Activated CD8-positive, alpha-beta T cell treated with anti-CD3 and anti-CD28 coated beads, Interleukin-2, amount 10 ng/mL, durations not matched to agents 7 days and 5 days (primary cell): ENCODE measurements at regions not wholly inside any gene's neighbourhood (a gene's known extent, or its start where the extent isn't known, plus 50 kb on each side); places are given as distances from the start of the nearest gene placed in this dataset.

Source experiments
- ATAC-seq: fragments of 150-1000 bp; cut with Tn5 transposase; one replicate; pipeline ENCODE4 v1.10.0; 2021; ENCODE audit warnings: moderate library complexity
- CTCF ChIA-PET: fragments of 350-600 bp; sonication (Branson Sonifier 250); formaldehyde crosslinking; loops from one replicate; lab custom pipeline; 2021; ENCODE audit warnings: antibody characterized with exemption; lab: Charles Lee
- POLR2A ChIA-PET: fragments of 350-600 bp; sonication (Branson Sonifier 250); formaldehyde crosslinking; loops from one replicate; lab custom pipeline; 2021; ENCODE audit warnings: antibody characterized with exemption; lab: Charles Lee
- DNase-seq: peaks from one replicate; pipeline ENCODE4 v3.0.0-alpha.2; 2020
- H3K27ac Mint-ChIP-seq: one replicate; pipeline ENCODE4 v1.8.0; 2021; ENCODE audit warnings: mild to moderate bottlenecking, mixed read lengths
- H3K27me3 Mint-ChIP-seq: one replicate; pipeline ENCODE4 v1.8.0; 2021; ENCODE audit warnings: low read depth, mixed read lengths
- H3K36me3 Mint-ChIP-seq: one replicate; pipeline ENCODE4 v1.8.0; 2021; ENCODE audit warnings: low read depth, mixed read lengths
- H3K4me1 Mint-ChIP-seq: one replicate; pipeline ENCODE4 v1.8.0; 2021; ENCODE audit warnings: low read depth, mixed read lengths
- H3K4me3 Mint-ChIP-seq: one replicate; pipeline ENCODE4 v1.8.0; 2021; ENCODE audit warnings: mild to moderate bottlenecking, mixed read lengths
- H3K9me3 Mint-ChIP-seq: one replicate; pipeline ENCODE4 v1.8.0; 2022; ENCODE audit warnings: mixed read lengths; ENCODE audit not compliant: insufficient read depth

DNA sequence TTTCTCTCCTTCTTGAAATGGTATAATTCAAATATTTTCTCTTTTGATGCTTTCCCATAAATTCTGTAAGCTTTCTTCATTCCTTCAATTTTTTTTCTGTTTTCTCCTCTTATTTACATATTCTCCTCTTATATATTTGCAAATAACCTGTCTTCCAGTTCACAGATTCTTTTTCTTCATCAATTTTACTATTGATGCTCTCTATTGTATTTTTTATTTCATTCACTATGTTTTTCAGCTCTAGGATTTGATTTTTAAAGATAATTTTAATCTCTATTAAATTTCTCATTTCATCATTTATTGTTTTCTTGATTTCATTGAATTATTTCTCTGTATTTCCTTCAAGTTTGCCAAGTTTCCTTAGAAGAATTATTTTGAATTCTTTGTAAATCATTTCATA lies 54.0 kb upstream of the PRPS1L1 start:
- Mint-ChIP-seq H3K27me3 (peaks cover 25% of the 10 kb centered on the region), H3K36me3 (no peaks in the 10 kb centered on the region), H3K27ac (no peak overlapping the region), H3K4me3 (no peak overlapping the region), H3K4me1 (peaks cover 2% of the 10 kb centered on the region), H3K9me3 (peaks cover 22% of the 10 kb centered on the region)
- POLR2A ChIA-PET = no interaction called here
- CTCF ChIA-PET = interaction anchor here (0.7 kb wide), 1 partner anchor 1210 kb away, joined by 3 read pairs; no protein-coding TSS in a partner anchor
- no peak for ATAC-seq
- no peak for DNase-seq

DNA sequence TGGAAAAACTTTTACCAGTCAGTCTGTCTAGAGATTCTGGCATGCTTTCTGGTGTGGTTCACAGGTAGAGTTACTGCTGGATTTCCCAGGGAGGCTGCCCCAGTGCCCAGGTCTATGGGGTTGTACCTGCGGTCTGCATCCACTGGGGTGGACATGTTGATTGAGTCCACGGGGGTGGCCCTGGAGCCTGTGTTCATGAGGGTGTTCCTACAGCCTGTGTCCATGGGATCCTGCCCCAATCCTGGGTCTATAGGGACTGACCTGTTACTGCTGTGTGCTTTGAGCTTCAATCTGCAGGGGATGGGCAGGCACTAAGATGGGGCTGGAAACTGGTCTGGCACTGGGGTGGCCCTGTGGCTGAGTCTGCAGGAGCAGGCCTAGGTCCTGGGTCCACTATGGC lies 54.5 kb upstream of the PRPS1L1 start:
- Mint-ChIP-seq H3K9me3 (peaks cover 22% of the 10 kb centered on the region), H3K27me3 (peaks cover 24% of the 10 kb centered on the region), H3K27ac (no peak overlapping the region), H3K4me3 (no peak overlapping the region), H3K4me1 (peaks cover 2% of the 10 kb centered on the region), H3K36me3 (no peaks in the 10 kb centered on the region)
- ChIA-PET CTCF (no interaction called here), POLR2A (no interaction called here)
- ATAC-seq (no peak), DNase-seq (no peak)

DNA sequence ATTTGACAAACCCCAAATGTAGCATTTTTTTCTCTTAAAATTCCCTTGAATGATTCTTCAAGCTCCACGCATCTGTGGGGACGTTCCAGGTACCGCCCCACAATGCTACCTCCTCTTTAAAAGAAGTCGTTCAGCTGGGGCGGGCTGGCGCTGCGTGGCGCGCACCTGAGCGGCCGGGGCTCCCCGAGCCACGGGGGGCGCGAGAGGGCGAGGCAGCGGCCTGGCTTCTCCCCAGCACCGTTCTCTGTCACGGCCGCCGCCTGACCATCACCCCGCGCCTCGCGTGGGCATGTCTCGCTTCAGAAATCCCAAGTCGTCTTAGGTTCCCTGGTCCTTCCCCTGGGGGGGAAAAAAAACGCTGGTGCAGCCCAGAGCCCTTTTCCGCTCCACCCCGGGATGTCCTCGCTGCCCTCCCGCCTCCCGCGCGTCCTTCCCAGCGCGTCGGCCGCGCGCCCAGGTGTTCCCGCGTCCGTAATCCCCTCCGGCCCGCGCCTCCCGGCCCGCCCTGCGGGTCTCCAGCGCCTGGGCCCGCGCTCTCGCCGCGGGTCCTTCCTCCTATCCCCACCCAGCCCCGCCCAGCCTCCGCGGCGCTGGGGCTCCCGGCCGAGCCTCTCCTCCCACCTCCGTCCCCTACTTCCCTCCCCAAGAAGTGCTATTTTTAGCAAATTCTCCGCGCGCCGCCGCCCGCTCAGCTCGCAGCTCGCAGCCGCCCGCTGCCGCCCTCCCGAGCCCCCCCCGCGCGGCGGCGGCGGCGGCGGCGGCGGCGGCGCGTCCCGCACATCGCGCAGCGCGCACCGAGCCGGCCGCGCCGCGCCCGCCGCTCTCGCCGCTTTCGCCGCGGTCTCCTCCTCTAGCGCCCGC lies 58.7 kb upstream of the PRPS1L1 start:
- Mint-ChIP-seq H3K27me3 (peaks cover 47% of the 10 kb centered on the region), H3K27ac (no peak overlapping the region), H3K9me3 (peaks cover 13% of the 10 kb centered on the region), H3K4me3 (peak overlapping the region; percentile 46), H3K36me3 (no peaks in the 10 kb centered on the region), H3K4me1 (peaks cover 2% of the 10 kb centered on the region)
- ChIA-PET CTCF (no interaction called here), POLR2A (no interaction called here)
- no peak for DNase-seq
- peak; percentile 60 for ATAC-seq

DNA sequence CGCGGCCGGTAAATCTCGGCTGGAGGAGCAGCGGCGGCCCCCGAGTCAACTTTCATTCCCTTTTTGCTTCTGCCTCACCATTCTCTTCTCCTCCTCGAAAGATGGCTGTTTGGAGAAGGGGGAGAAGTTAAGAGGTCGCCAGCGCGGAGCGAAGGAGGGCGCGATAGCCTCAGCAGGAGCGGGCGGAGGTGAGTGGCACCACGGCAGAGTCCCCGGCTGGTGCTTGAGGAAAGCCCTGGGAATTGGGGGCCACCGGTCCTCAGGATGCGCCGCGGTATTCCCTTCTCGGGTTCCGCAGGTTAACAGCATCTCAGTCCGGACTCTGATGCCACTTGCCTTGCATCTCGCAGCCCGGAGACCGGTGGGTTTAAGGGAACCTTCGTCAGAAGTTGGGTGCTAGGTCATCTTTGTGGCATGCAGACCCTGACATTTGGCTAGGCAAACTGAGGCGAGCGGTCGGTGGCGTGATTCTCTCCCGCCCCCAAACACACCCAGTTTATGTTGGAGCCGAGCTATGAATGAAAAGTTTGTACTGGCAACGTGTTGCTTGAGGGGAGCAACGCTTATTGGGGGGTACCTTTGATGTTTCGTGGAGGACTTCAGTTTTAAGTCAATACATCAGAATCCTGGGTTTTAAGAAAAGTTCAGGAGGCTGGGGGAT lies 59.5 kb upstream of the PRPS1L1 start:
- peaks cover 2% of the 10 kb centered on the region for H3K4me1 Mint-ChIP-seq
- H3K27me3 Mint-ChIP-seq = peaks cover 47% of the 10 kb centered on the region
- H3K27ac Mint-ChIP-seq = no peak overlapping the region
- POLR2A ChIA-PET = no interaction called here
- ATAC-seq (peak; percentile 23), DNase-seq (no peak)
- CTCF ChIA-PET = no interaction called here
- H3K9me3 Mint-ChIP-seq = peaks cover 5% of the 10 kb centered on the region
- peak overlapping the region; percentile 46 for H3K4me3 Mint-ChIP-seq
- H3K36me3 Mint-ChIP-seq = no peaks in the 10 kb centered on the region

DNA sequence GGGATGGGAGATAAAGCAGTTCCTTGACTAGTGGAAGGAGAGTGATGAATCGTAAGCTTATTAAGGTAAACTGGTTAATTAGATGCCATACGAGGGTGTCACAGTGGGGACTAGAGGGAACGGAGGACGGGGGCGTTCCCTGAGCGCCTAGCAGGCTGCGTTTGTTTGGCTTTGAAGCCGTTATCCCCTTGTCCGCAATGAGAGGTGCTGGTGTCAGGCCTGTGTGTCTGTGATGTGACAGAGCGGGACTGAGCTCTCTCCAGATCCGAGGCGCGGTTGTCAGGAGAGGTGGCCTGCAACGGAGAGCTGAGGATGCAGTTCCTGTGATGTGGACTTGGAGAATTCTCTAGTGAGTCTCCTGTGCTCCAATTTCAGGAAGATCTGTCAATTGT lies 60.0 kb upstream of the PRPS1L1 start:
- Mint-ChIP-seq H3K4me1 (peaks cover 2% of the 10 kb centered on the region), H3K9me3 (peaks cover 4% of the 10 kb centered on the region), H3K27ac (no peak overlapping the region), H3K27me3 (peaks cover 47% of the 10 kb centered on the region), H3K36me3 (no peaks in the 10 kb centered on the region), H3K4me3 (no peak overlapping the region)
- DNase-seq (no peak), ATAC-seq (no peak)
- POLR2A ChIA-PET = no interaction called here
- CTCF ChIA-PET = no interaction called here

DNA sequence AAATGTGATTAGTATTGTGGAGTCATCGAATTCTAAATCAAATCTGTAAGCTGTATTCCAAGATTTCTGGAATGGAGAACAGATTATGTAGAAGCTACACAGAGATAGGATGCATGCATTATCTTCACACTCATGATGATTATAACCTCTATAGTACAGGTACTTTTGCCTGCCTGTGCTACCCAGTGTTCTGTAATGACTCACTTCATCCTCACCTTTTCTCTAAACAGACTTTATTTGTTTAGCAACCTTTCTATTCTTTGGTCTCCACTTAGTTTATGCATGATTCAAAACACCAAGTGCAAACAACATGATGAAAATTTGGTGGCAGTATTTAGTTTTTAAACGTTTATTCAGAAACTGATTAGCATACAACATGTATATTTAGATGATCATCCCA lies 68.4 kb upstream of the PRPS1L1 start:
- ATAC-seq = no peak
- Mint-ChIP-seq H3K4me3 (no peak overlapping the region), H3K36me3 (no peaks in the 10 kb centered on the region), H3K4me1 (no peaks in the 10 kb centered on the region), H3K9me3 (no peaks in the 10 kb centered on the region), H3K27me3 (peaks cover 2% of the 10 kb centered on the region), H3K27ac (no peak overlapping the region)
- POLR2A ChIA-PET = no interaction called here
- DNase-seq = no peak
- CTCF ChIA-PET = no interaction called here

DNA sequence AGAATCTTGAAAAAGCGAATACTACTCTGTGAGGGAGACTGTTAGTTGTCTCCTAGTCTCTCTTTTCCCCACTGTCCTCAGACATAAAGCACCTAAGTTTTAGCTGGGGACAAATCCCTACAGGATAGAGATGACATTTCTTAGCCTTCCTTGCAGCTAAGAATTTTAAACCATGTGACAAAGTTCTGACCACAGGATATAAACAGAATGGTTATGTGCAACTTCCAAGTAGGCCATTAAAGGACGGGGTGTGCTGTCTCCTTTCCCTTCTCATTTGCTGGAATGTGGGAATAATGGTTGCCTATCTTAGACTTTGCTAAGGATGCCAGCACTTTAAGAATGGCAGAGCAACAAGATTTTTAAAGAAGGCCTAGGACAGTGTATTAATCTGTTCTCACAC lies 74.9 kb upstream of the PRPS1L1 start:
- no peaks in the 10 kb centered on the region for H3K27me3 Mint-ChIP-seq

DNA sequence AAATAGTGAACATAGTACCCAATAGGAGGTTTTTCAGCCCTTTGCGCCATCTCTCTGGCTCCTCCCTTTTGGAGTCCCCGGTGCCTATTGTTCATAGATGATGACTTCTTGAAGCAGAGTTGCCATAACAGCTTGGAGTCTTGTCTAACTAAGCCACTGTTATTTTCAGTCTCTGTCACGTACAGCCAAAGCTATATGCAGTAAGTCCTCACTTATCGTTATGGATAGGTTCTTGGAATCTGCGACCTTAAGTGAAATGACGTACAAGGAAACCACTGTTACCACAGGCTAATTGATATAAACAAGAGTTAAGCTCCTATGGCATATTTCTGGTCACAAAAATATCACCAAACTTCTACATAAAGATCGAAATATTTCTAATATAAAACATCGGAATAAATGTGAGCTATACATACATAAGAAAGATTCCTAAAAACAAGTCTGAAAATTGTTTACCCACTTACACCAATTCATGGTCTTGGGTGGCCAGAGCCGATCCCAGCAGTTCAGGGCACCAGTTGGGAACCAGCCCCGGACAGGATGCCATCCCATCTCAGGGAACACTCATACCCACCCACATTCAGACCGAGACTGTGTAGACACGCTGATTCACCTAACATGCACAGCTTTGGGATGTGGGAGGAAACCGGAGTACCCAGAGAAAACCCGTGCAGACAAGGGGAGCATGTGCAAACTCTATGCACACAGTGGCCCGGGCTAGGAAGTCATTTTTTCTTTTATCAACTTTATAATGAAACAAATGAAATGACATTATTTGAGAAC lies 76.0 kb upstream of the PRPS1L1 start:
- Mint-ChIP-seq H3K27ac (no peak overlapping the region), H3K36me3 (no peaks in the 10 kb centered on the region), H3K4me1 (no peaks in the 10 kb centered on the region), H3K9me3 (no peaks in the 10 kb centered on the region), H3K4me3 (no peak overlapping the region), H3K27me3 (no peaks in the 10 kb centered on the region)
- CTCF ChIA-PET = no interaction called here
- ATAC-seq = no peak
- POLR2A ChIA-PET = no interaction called here
- no peak for DNase-seq

More for the DNA sequence above, 74.9 kb upstream of the PRPS1L1 start:
- Mint-ChIP-seq H3K27ac (no peak overlapping the region), H3K36me3 (no peaks in the 10 kb centered on the region), H3K9me3 (no peaks in the 10 kb centered on the region), H3K4me1 (no peaks in the 10 kb centered on the region), H3K4me3 (no peak overlapping the region)
- CTCF ChIA-PET = no interaction called here
- DNase-seq = no peak
- POLR2A ChIA-PET = no interaction called here
- ATAC-seq = no peak

DNA sequence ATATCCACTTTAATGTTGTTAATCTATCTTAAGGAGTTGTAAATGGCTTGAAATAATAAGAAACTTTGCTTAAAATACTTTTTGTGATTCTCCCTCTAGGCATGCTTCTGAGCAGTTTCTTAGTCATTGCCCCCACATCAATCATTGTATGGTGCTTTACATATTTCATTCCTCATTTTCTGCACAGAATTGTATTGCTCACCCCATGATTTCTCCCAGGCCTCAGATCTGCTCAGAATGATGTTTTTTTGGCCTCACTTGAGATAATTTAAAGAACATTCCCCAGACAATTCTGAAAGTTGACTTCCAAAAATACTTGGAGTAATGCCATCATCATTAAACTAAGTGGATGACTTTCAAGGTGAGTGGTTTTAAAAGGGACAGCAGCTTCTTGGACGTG lies 82.1 kb upstream of the PRPS1L1 start:
- Mint-ChIP-seq H3K27me3 (no peaks in the 10 kb centered on the region), H3K27ac (no peak overlapping the region)

DNA sequence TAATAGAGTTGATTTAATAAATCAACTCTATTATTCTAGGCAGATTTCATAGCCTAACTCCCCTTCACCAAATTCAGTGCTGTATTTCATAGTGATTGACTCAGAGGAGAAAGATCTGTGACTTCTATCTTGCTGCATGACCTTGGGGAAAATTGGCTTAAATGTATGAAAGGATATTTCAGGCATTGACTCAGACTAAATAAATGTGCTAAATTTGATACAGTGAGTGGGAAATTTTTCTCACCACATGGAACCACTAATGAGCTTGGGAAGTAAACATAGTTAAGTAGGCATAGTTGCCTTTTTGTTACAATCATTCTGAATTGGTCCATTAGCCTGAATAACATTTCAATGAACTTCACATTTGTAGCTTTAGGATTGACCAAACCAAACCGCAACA lies 89.0 kb upstream of the PRPS1L1 start:
- no peak for DNase-seq
- Mint-ChIP-seq H3K27me3 (no peaks in the 10 kb centered on the region), H3K4me3 (no peak overlapping the region), H3K4me1 (no peaks in the 10 kb centered on the region), H3K36me3 (no peaks in the 10 kb centered on the region), H3K27ac (no peak overlapping the region), H3K9me3 (no peaks in the 10 kb centered on the region)
- ATAC-seq = no peak
- POLR2A ChIA-PET = no interaction called here
- CTCF ChIA-PET = no interaction called here

More for the DNA sequence above, 82.1 kb upstream of the PRPS1L1 start:
- no peak overlapping the region for H3K4me3 Mint-ChIP-seq
- POLR2A ChIA-PET = no interaction called here
- CTCF ChIA-PET = no interaction called here
- no peaks in the 10 kb centered on the region for H3K36me3 Mint-ChIP-seq
- no peaks in the 10 kb centered on the region for H3K9me3 Mint-ChIP-seq
- ATAC-seq (no peak), DNase-seq (no peak)
- no peaks in the 10 kb centered on the region for H3K4me1 Mint-ChIP-seq

DNA sequence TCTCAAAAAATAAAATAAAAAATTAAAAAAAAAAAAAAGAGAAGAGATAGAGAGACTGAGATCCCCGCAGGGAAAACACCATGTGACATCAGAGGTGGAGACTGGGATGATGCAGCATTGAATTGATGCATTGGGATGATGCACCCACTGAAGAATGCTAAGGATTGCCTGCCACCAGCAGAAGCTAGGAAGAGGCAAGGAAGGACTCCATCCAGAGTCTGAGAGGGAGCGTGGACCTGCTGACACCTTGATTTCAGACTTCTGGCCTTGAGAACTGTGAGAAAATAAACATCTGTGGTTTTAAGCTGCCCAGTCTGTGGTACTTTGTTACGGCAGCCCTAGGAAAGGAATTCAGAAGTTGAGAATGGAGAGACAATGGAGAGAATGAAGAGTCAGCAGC lies 89.8 kb upstream of the PRPS1L1 start:
- ATAC-seq (no peak), DNase-seq (no peak)
- no peaks in the 10 kb centered on the region for H3K27me3 Mint-ChIP-seq
- H3K27ac Mint-ChIP-seq = no peak overlapping the region
- ChIA-PET POLR2A (no interaction called here), CTCF (no interaction called here)
- H3K9me3 Mint-ChIP-seq = no peaks in the 10 kb centered on the region
- no peak overlapping the region for H3K4me3 Mint-ChIP-seq
- no peaks in the 10 kb centered on the region for H3K4me1 Mint-ChIP-seq
- H3K36me3 Mint-ChIP-seq = no peaks in the 10 kb centered on the region

DNA sequence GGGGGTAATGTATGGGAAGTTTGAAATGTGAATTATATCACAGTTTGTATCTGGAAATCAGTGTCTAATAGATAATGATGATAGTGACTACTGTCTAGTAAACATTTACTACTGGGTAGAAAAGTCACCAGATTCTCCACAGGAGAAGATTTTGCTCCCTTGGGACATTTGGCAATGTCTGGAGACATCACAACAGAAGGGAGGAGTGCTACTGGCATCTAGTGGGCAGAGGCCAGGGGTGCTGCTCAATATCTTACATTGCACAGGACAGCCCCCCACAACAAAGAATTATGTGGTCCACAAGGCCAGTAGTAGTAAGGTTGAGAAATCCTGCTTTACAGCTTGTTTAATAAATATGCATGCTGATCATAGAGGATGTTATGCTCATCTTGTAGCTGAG lies 92.3 kb upstream of the PRPS1L1 start:
- H3K27me3 Mint-ChIP-seq = no peaks in the 10 kb centered on the region
- no peak for ATAC-seq
- H3K4me3 Mint-ChIP-seq = no peak overlapping the region
- POLR2A ChIA-PET = no interaction called here
- H3K4me1 Mint-ChIP-seq = no peaks in the 10 kb centered on the region
- no peak overlapping the region for H3K27ac Mint-ChIP-seq
- CTCF ChIA-PET = interaction anchor here (2.8 kb wide), 1 partner anchor 350 kb away, joined by 6 read pairs; no protein-coding TSS in a partner anchor
- no peaks in the 10 kb centered on the region for H3K9me3 Mint-ChIP-seq
- no peak for DNase-seq
- no peaks in the 10 kb centered on the region for H3K36me3 Mint-ChIP-seq
